GM18867 (cell line): ENCODE measurements at regions not wholly inside any gene's neighbourhood (a gene's known extent, or its start where the extent isn't known, plus 50 kb on each side); places are given as distances from the start of the nearest gene placed in this dataset.

ENCODE experiments used
- ATAC-seq: cut with Tn5 transposase; IDR thresholded peaks from one replicate; pipeline ENCODE4 v1.9.1; 2021; ENCODE audit warnings: mild to moderate bottlenecking, moderate library complexity; ENCODE audit not compliant: unreplicated experiment

DNA sequence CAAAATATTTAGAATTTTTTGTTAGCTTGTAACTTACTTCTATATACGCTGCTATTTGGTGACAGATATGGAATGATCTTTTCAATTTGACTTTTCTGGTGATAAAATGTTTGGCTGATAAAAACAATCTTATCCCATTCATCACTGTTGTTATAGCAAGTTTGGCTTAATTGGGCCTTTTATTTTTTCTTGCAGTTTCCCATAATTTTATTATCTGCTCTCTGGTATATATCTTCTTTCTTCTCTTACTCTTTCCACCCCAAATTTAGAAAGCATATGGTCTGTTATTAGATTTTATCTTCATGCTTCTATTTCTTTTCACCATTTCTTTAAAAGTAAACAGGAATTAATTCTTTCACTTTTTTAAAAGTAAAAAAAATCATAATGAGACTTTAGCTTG, 474.4 kb downstream of the TLE1 start:
- ATAC-seq: no peak

DNA sequence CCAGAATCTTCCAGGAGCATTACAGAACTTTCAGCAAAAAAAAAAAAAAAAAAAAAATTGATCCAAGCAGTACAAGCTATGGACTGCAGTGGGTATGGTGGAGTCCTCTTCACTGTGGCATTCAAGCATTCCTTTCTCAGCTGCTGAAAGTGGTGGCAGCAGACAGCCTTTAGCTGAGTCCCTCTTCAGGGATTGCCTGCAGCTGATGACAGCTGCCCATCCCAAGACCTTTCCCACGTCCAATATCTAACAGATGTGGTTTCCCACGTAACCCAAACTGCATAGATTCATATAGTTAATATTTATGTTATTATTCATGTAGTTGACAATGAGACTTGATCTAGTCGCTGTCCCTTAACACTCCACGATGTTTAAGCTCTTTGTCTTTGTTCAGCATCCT, 475.9 kb downstream of the TLE1 start:
- no peak for ATAC-seq

DNA sequence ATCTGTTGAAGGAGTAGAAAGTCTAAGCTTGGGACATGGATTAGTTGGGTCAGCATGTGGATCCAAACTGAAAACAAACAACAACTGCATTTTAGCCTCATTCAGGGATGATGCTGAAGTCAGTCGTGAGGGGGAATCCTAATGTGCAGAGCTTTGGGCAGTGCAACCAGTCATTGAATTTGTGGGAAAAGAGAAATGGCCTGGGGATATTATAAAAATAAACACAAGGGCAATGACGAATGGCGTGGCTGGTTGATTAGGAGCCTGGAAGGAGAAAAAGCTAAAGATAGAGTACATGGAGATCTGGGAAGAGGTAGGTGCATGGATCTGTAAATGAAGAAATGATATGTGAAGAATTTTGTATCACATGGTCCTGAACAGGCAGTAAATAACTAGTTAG, 477.6 kb downstream of the TLE1 start:
- no peak for ATAC-seq

DNA sequence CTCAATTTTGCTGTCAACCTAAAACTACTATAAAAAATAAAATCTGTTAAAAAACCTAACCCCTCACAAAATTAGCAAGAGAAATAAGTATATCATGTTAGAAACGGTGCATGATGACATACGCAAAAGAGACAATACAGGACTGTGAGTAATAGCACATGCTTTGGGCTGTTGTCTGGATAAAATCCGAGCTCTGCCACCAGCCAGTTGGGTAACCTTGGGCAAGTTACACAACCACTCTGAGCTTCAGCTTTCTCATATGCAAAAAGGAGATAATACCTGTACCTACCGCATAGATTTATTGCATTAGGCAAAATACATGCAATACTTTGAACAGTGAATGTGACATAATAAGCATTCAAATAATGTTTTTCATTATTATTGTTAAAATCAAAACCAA, 481.7 kb downstream of the TLE1 start:
- ATAC-seq: no peak

DNA sequence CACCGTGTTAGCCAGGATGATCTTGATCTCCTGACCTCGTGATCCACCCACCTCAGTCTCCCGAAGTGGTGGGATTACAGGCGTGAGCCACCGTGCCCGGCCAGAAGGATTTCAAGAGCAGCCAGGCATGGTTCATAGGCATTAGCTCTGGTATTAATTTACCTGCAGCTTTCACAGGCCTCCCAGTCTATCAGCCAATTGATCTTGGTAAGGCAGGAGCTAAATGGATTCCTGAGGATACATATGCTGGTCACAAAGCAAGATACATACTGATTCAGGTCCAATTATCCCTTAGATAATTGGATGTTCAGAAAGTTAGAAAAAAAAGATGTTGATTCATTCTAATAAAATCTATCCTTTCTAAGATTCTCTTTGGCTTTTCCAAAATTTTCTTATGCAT, 487.1 kb downstream of the TLE1 start:
- no peak for ATAC-seq

DNA sequence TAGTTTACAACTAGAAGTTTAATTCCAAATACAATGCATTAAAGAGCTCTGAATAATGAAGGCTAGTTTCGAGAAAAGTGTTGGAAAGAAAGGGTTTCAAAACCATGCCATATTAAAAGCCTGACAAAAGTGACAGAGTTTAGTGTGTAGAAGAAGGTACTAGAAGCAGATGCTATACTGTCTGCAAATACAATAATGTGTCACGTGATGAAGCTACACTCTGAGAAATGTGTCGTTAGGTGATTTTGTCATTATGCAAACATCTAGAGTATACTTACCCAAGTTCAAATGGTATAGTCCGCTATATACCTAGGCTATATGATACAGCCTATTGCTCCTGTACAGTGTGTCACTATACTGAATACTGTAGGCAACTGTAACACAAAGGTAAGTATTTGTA, 494.1 kb downstream of the TLE1 start:
- no peak for ATAC-seq

DNA sequence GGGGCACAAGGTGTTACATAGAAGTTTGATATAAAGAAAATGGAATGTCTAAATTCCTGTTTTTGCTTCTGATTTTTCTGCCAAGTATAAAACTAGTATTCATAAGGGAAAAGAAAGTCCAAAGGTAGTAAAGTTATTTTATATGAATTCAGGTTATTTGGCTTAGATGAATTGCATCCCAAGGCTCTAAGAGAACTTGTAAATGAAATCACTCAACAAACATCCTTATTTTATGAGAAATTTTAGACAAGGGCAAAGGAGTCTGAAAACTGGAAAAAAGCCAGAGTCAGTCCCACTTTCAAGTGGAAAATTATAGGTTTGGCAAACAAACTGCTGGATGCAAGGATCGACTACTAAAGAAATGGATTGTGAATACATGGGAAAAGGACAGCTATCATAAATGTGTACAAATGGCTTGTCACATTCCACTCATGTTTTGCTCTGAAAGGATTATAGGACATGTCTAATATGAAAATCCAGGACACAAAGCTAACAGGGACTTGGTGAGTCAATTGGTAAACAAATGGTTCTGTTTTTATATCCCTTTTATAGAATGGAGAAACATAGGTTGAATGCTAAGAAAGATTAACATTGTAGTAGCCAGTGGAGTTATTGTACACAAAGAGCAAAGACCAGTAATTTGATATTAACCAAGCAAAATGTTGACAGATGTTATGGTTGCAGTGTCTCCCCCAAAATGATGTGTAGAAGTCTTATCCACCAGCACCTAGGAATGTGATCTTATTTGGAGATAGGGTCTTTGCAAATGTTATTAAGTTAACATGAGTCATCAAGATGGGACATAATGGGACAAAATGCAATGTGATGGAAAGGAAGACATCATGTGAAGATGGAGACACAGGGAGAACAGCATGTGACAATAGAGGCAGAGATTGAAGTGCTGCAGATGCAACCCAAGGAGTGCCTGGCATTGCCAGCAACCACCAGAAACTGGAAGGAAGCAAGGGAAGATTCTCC, 495.7 kb downstream of the TLE1 start:
- ATAC-seq: no peak

DNA sequence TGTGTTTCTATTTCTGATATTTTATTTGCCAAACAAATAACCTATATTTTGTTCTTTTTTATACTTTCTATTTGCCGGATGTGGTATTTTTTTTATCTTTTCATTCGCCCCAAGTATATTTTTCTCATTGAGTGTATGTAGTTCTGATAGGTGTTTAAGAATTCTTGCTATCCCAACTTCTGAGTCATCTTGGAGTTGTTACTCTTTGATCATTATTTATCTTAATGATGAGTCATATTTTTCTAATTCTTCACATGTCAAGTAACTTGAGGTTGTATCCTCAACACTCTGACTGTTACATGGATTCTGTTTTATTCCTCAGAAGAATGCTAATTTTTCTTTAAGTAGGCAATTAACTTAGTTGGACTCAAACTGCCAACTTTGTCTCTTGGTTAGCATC, 498.1 kb downstream of the TLE1 start:
- no peak for ATAC-seq

DNA sequence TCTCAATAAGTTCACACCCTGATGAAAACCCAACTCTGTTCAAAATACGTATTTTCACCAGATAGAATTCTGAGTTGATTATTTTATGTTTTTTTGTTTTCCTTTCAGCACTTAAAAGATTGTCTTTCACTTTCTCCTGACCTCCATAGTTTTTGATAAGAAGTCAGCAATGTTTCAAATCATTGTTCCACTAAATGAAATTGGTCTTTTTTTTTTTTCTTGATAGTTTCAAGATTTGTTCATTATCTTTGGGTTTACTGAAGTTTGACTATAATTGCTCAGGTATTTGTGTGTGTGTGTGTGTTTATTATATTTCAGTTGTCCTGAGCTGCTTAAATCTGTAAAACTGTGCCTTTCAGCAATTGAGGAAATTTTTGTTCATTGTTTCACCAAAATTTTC, 498.7 kb downstream of the TLE1 start:
- no peak for ATAC-seq

DNA sequence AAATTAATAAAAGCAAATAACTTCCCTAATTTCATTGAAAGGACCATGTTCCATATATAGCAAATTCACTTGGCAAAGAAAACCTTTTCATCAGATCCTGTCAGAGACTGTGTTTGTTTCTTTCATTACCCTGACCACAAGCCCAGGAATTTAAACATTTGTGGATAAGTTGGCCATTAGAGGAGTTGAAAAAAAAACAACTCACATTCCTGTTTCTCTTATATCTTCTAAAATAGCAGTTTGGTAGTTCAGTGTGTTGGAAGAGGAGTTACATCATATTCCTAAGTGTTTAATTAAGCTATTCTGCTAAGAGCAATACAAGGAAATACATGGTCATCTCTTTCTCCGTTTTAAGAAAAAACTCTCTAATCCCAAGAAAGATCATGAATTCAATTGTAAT, 505.6 kb downstream of the TLE1 start:
- no peak for ATAC-seq

DNA sequence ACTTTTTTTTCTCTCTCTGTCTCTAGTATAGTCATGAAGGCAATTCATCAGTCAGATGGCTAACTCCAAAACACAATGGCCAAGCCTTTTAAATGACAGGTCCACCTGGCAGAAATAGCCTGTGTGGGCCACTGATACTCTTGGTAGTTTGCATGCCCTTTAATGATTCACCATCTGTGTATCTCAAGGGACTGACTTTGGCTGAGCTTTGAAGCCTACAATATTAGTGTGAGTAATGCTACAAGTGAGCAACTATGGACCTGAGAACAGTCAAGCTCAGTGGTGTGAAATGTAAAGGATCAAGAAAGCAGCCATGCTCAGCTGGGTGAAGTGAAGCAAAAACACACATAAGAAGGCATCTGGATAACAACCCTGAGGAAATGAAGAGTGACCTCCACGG, 506.9 kb downstream of the TLE1 start:
- no peak for ATAC-seq

DNA sequence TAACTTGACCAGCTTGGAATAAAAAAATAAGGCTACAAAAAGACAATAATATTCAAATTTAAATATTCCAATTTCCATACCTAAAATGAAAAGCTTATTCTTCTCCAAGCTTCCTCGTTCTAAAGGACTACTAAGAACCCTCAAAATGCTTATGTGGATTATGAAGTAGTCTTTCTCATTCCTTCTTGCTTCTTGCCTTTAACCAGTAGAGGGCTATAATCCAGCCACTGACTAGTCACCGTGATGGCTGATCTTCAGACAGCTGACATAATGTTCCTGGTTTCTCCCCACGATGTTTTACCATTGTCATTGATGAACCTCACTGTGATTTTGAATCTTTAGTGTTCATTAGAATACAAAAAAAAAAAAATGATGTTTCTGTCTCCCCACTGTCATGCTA, 515.3 kb downstream of the TLE1 start:
- ATAC-seq: no peak

DNA sequence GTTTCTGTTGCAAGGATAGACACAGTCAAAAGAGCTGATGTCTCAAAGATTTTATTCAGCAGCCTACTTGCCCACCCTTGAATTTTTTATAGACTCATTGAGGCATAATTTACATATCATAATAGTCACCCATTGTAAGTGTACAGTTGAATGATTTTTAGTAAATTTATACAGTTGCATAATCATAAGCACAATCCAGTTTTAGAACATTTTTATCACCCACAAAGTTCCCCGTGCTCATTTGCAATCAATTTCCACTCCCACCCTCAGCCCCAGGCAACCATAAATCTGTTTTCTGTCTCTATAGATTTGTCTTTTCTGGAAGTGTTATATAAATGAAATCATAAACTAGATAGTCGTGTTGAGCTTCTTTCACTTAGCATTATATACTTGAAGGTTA, 517.7 kb downstream of the TLE1 start:
- no peak for ATAC-seq

DNA sequence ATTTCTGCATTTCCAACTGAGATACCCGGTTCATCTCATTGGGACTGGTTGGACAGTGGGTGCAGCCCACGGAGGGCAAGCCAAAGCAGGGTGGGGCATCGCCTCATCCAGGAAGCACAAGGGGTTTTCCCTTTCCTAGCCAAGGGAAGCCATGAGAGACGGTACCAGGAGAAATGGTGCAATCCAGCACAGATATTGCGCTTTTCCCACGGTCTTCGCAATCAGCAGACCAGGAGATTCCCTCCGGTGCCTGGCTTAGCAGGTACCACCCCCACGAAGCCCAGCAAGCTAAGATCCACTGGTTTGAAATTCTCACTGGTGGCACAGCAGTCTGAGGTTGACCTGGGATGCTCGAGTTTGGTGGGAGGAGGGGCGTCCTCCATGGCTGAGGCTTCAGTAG, 527.0 kb downstream of the TLE1 start:
- ATAC-seq: no peak

DNA sequence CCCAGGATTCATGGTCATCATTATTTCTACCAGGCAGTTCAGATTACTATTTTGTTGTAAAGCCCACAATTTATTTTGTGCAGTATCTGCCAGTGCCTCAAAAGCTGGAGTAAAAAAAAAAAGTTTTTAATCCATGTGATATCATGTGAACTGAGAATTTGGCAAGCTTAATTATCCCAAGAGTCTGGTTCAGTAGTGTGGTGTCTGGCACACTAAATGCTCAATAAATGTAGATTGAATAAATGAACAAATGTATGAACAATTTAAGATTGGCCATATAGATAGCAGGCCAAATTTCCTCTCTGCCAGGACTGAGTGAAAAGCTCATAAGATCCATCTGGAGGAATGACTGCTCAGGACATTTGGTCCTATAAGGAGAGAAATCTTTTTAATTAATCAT, 533.0 kb downstream of the TLE1 start:
- ATAC-seq: no peak

DNA sequence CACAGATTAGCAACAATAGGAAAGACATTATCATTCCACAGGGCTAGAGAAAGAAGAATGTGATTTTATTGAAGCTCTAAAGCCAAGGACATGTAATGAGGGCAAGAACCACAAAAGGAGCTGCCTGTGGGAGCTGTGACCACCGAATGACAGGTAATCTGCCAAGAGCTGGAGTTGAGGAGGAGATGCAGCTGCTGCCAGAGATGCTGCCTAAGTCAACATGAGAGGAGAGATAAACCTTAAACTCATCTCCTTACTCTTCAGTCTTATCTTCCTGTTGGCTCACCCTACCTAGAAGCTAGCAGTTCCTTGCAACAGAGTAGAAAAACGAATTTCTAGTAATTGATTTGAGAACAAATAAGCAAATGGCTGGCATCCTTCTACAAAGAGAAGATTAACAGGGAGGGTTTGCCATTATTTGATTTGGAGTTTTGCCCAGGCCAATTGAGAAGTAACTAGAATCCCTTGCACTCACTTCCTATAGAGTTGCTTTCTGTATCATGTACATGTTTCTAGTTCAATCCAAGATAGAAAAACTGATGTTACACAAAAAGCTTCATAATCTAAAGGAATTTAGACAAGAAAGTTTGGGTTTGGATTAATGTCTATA, 539.2 kb downstream of the TLE1 start:
- ATAC-seq: no peak

DNA sequence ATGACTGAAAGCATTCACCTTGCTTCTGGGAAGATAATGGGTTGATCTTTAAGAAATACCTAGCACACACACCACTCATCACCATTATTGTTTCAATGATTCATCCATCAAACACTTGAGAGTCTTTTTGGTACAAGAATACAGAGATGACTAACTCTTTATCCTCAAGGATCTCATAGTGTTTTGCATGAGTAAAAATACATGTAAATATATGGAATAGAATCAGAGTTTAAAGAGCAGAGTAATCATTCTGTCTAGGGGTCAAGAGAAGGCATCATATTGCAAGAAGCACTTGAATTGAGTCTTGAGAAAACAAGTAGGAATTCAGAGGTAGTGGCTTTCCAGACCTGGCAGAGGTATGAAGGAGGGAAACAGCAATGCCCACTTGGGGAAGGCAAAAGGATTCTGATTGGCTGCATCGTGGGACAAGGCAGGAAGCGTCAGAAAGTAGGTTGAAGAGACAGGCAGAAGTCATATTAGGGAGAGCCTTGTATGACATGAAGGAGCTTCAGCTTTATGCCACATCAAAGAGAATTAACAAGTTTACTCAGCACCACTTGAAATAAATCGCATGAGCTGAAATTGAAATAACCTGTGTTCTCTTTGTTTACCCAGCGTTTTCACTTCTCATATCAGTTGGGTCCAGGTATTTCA, 542.5 kb downstream of the TLE1 start:
- ATAC-seq: no peak

DNA sequence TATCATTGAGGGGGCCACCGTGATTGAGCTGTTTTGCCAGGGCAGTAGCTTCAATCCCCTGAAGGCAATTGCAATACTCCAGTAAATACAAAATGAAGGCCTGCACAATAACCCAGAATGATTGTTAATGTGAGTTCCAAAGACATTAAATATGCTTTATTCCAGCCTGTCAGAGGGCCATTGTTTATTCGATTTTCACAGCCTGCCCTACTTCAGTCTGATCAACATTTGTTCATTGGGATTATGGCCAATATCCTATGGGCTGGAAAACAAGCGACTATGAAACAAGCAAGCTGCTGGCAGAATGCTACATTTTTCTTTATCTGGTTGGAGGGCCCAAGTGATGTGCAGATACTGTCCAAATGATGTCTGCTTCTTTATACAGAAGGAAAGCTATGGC, 543.1 kb downstream of the TLE1 start:
- ATAC-seq: no peak

DNA sequence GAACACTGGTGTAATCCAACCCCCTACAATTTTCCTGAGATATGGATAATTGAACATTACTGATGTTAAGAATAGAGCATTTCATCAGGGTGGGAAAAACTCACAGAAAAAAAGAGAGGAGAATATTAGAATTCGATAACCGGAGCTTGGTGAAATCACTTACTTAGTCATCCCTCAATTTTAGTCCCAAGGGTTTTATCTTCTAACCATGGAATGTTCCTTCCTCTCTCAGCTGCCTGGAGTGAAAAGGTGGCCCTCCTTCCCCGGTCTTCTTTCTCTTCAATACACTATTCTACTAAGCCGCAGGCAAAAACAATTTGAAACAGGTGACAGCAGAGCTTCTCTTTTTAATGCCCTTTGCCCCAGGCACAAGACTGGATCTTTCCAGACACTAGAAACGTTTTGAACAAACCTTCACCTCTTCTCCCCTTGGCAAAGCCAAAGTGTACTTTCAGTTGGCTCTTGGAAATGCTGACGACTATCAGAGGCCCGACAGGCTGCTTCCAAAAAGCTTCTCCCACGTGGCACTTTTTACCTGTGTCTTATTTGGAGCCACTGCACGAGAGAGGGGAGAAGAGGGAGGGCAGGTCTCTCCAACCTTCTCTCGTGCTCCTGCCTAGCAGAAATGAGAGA, 543.9 kb downstream of the TLE1 start:
- ATAC-seq: no peak

DNA sequence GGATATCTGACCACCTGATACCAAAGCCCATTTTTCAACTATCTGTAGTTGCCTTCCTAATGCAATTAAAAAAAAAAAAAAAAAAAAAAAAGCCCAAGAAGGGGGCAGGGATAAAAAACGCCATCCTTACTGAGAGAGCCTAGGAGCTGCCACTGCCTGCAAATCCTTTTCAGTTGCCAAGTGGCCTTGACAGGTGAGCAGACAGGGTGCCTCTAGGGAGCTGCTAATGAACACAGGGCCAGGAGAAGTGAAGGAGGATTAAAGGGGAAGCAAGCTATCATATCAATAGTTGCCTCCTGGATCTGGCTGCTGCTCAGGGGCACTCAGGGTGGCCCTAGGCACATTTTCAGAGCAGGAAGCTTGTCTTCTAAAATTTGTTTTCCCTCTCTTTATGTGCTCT, 547.4 kb downstream of the TLE1 start:
- ATAC-seq: no peak

DNA sequence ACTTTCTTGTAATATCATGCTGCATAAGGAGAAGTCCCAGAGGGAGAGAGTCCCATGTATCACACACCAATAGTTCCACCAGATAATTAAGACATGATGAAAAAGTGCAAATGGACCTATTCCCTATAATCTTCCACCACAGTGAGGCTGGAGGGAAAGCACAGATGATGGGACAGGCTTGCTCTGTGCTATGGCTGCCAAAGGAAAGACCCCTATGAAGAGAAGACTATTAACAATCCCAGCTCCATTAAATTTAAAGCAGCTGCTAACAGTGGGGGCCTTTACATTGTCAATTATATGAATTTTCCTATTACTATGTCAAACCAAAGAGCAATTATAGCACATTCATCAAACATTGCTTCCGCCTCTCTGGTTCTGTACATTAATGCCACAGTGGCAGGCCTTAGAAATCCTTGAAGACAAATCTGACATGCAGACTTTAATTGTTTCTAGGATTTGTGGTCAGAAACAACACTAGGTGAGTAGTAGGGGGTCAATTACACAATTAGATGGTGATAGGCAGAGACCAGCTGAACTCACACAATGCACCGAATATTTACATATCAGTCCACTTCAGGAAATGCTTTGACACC, 551.3 kb downstream of the TLE1 start:
- ATAC-seq: no peak
